Cardiac muscle cell (in vitro differentiated cells and primary cell): ENCODE measurements at regions not wholly inside any gene's neighbourhood (a gene's known extent, or its start where the extent isn't known, plus 50 kb on each side); places are given as distances from the start of the nearest gene placed in this dataset.

Experiments used
- DNase-seq, 2 donors: peaks; one replicate each; pipeline versions ENCODE4 v3.0.0 to v3.0.0-alpha.2; 2010 to 2017; ENCODE audit warnings: low read depth in 1 of 2, low spot score in 1 of 2
- H3K27ac ChIP-seq: fragments of 200-600 bp; sonication (generic); 2 replicates; pipeline ENCODE4 v1.5.1; 2016
- H3K27me3 ChIP-seq: fragments of 200-600 bp; sonication (generic); 2 replicates; pipeline ENCODE4 v1.6.0; 2016; ENCODE audit warnings: control low read depth
- H3K36me3 ChIP-seq: fragments of 200-600 bp; sonication (generic); 2 replicates; pipeline ENCODE4 v1.5.1; 2016; ENCODE audit warnings: control low read depth
- H3K4me1 ChIP-seq: fragments of 200-600 bp; sonication (generic); 2 replicates; pipeline ENCODE4 v1.8.1; 2017; ENCODE audit warnings: low read depth, mild to moderate bottlenecking, mixed run types
- H3K4me3 ChIP-seq: fragments of 200-600 bp; sonication (generic); 2 replicates; pipeline ENCODE4 v1.5.1; 2016; ENCODE audit warnings: mild to moderate bottlenecking
- H3K9me3 ChIP-seq: fragments of 200-600 bp; sonication (generic); 2 replicates; pipeline ENCODE4 v1.5.1; 2017; ENCODE audit warnings: low read depth, mild to moderate bottlenecking, control low read depth
- CTCF ChIP-seq: IDR thresholded peaks from 2 replicates; pipeline ENCODE4 v1.5.1; 2012; ENCODE audit warnings: low read depth, mild to moderate bottlenecking, low read length

GRCh38 chr12:93032758-93033157 lies 103.7 kb upstream of the EEA1 start:
- Histone ChIP-seq H3K27me3 (no peaks in the 10 kb centered on the region), H3K9me3 (no peaks in the 10 kb centered on the region), H3K4me1 (peaks cover 13% of the 10 kb centered on the region), H3K27ac (no peak overlapping the region), H3K4me3 (no peak overlapping the region), H3K36me3 (no peaks in the 10 kb centered on the region)
- TF ChIP-seq CTCF: no peak
- peak in 1 of 2 donors; percentile 6 for DNase-seq

GRCh38 chr12:93033948-93034347 lies 104.9 kb upstream of the EEA1 start:
- no peak overlapping the region for H3K27ac ChIP-seq
- no peak overlapping the region for H3K4me3 ChIP-seq
- TF ChIP-seq CTCF: no peak
- no peak for DNase-seq
- H3K36me3 ChIP-seq: no peaks in the 10 kb centered on the region
- H3K9me3 ChIP-seq: no peaks in the 10 kb centered on the region
- H3K27me3 ChIP-seq: no peaks in the 10 kb centered on the region
- peaks cover 5% of the 10 kb centered on the region for H3K4me1 ChIP-seq

GRCh38 chr12:93039062-93039461 lies 110.0 kb upstream of the EEA1 start:
- Histone ChIP-seq H3K4me1 (no peaks in the 10 kb centered on the region), H3K27me3 (no peaks in the 10 kb centered on the region), H3K27ac (no peak overlapping the region), H3K36me3 (no peaks in the 10 kb centered on the region), H3K9me3 (no peaks in the 10 kb centered on the region), H3K4me3 (no peak overlapping the region)
- DNase-seq: peak in 1 of 2 donors; percentile 6
- TF ChIP-seq CTCF: no peak

GRCh38 chr12:93039930-93040329 lies 110.8 kb upstream of the EEA1 start:
- Histone ChIP-seq H3K4me3 (no peak overlapping the region), H3K27me3 (no peaks in the 10 kb centered on the region), H3K4me1 (no peaks in the 10 kb centered on the region), H3K36me3 (no peaks in the 10 kb centered on the region), H3K9me3 (no peaks in the 10 kb centered on the region), H3K27ac (no peak overlapping the region)
- no peak for TF ChIP-seq CTCF
- DNase-seq: no peak

- Histone ChIP-seq H3K4me3 (no peak overlapping the region), H3K27me3 (no peaks in the 10 kb centered on the region), H3K9me3 (no peaks in the 10 kb centered on the region), H3K36me3 (no peaks in the 10 kb centered on the region), H3K27ac (no peak overlapping the region), H3K4me1 (no peaks in the 10 kb centered on the region)
- no peak for TF ChIP-seq CTCF
- no peak for DNase-seq
Measured at GRCh38 chr12:93040367-93040766, 111.3 kb upstream of the EEA1 start.

GRCh38 chr12:93041416-93041815 lies 112.3 kb upstream of the EEA1 start:
- H3K27me3 ChIP-seq: no peaks in the 10 kb centered on the region
- H3K4me3 ChIP-seq: no peak overlapping the region
- H3K27ac ChIP-seq: no peak overlapping the region
- H3K4me1 ChIP-seq: no peaks in the 10 kb centered on the region
- no peak for DNase-seq
- no peaks in the 10 kb centered on the region for H3K9me3 ChIP-seq
- no peaks in the 10 kb centered on the region for H3K36me3 ChIP-seq
- TF ChIP-seq CTCF: no peak
